ENCODE measurements at regions not wholly inside any gene's neighbourhood (a gene's known extent, or its start where the extent isn't known, plus 50 kb on each side); places are given as distances from the start of the nearest gene placed in this dataset.

GRCh38 chr9:109579191-109579948, 81.3 kb upstream of the PTPN3 start:
- FAIRE-seq, result no peak
- no TSS peak for BruUV-seq (replicated peaks)

More at GRCh38 chr9:109579191-109579948, 81.3 kb upstream of the PTPN3 start:
- Histone ChIP-seq H3K9me3 (replicated peaks; ENCODE audit: control insufficient read depth, insufficient read depth, low read length) (no peaks in the 10 kb centered on the region), H3K79me2 (ENCODE audit: control insufficient read depth, insufficient read depth, low read length) (no peaks in the 10 kb centered on the region), H2AFZ (ENCODE audit: low read depth, low read length) (no peak overlapping the region), H3K9ac (replicated peaks; ENCODE audit: extremely low read depth, insufficient read depth, low read length) (no peak overlapping the region), H3K4me1 (ENCODE audit: control insufficient read depth, extremely low read depth, insufficient read depth, low read length) (no peaks in the 10 kb centered on the region), H3K27ac (ENCODE audit: insufficient read depth, low read depth, low read length) (no peak overlapping the region), H3K9me1 (replicated peaks; ENCODE audit: control insufficient read depth, extremely low read depth, insufficient read depth, low read length) (no peaks in the 10 kb centered on the region), H3K4me2 (ENCODE audit: insufficient read depth, low read length) (no peak overlapping the region), H4K20me1 (replicated peaks; ENCODE audit: control insufficient read depth, extremely low read depth, insufficient read depth, low read length) (no peaks in the 10 kb centered on the region), H3K4me3 (replicated peaks in 1 of 3; ENCODE audit: insufficient read depth in 1 of 3, low read depth in 1 of 3, low read length in 3 of 3) (no peak overlapping the region), H3K27me3 (ENCODE audit: control insufficient read depth in 2 of 2, insufficient read depth in 2 of 2, low read length in 2 of 2) (no peaks in the 10 kb centered on the region), H3K36me3 (ENCODE audit: control insufficient read depth in 2 of 2, extremely low read depth in 1 of 2, insufficient read depth in 2 of 2, low read length in 2 of 2) (no peaks in the 10 kb centered on the region)
- TF ChIP-seq EZH2 (IDR thresholded peaks at IDR 0.05; ENCODE audit: borderline replicate concordance, low read depth, low read length, severe bottlenecking) (no peak), POLR2A (IDR thresholded peaks at IDR 0.05; ENCODE audit: low read depth, low read length) (no peak), MAX (IDR thresholded peaks at IDR 0.05; ENCODE audit: insufficient read depth, insufficient read length) (no peak), POLR2AphosphoS5 (IDR thresholded peaks at IDR 0.05; ENCODE audit: insufficient read depth, low read depth, low read length) (no peak), MYC (IDR thresholded peaks at IDR 0.05; ENCODE audit: low read depth, low read length) (no peak), CTCF (IDR thresholded peaks at IDR 0.05; ENCODE audit: extremely low read depth in 1 of 2, insufficient read depth in 1 of 2, low read depth in 1 of 2, low read length in 2 of 2) (no peak), FOS (IDR thresholded peaks at IDR 0.05; ENCODE audit: borderline replicate concordance, insufficient read depth, low read length) (no peak), JUN (IDR thresholded peaks at IDR 0.05; ENCODE audit: borderline replicate concordance, insufficient read depth, insufficient read length, low read depth) (no peak), GATA2 (IDR thresholded peaks at IDR 0.05; ENCODE audit: insufficient read depth, insufficient read length, low read depth, low read length) (no peak)
- POLR2A ChIA-PET, result no interaction called here
- intact Hi-C loops (cut with micrococcal nuclease) (no loop called here), dilution Hi-C loops (cut with MboI; ENCODE audit: extremely low pct_ligation_motif_present, low sequenced_read_pairs) (no loop called here)
- DNase-seq (ENCODE audit: low read depth, low spot score), result no peak
- CTCF ChIA-PET, result no interaction called here

Data from endothelial cell of umbilical vein (primary cell).